GM12878 (cell line): ENCODE measurements at regions not wholly inside any gene's neighbourhood (a gene's known extent, or its start where the extent isn't known, plus 50 kb on each side); places are given as distances from the start of the nearest gene placed in this dataset.

ENCODE experiments used
- CBX5 ChIP-seq: sonication (generic); IDR thresholded peaks from 2 replicates; pipeline ENCODE4 v1.6.1; 2016; ENCODE audit warnings: low read depth, moderate library complexity, mild to moderate bottlenecking, inconsistent platforms
- CREM ChIP-seq: IDR thresholded peaks from 2 replicates; pipeline ENCODE4 v1.6.1; 2014; ENCODE audit warnings: antibody characterized with exemption, low read depth
- HSF1 ChIP-seq: fragments of 150-350 bp; IDR thresholded peaks from 2 replicates; pipeline ENCODE4 v1.6.1; 2014; ENCODE audit warnings: mild to moderate bottlenecking, low read depth, low read length
- MTA2 ChIP-seq: fragments of 450-650 bp; IDR thresholded peaks from 2 replicates; pipeline ENCODE4 v1.6.1; 2016; ENCODE audit warnings: low read depth, mild to moderate bottlenecking, moderate library complexity
- NFYA ChIP-seq: IDR thresholded peaks from 2 replicates; pipeline ENCODE4 v1.6.1; 2011; ENCODE audit warnings: low read depth, mild to moderate bottlenecking, low read length, improper control_type of control experiment, borderline replicate concordance
- NFYB ChIP-seq: IDR thresholded peaks from 2 replicates; pipeline ENCODE4 v1.6.1; 2011; ENCODE audit warnings: low read depth, mild to moderate bottlenecking, low read length, improper control_type of control experiment, moderate library complexity; ENCODE audit not compliant: insufficient read depth
- SIN3A ChIP-seq: IDR thresholded peaks from 2 replicates; pipeline ENCODE4 v1.6.1; 2012; ENCODE audit warnings: low read depth, low read length, improper control_type of control experiment
- SPI1 ChIP-seq: IDR thresholded peaks from 2 replicates; pipeline ENCODE4 v1.6.1; 2011; ENCODE audit warnings: low read depth, mild to moderate bottlenecking, low read length, moderate library complexity, borderline replicate concordance; ENCODE audit not compliant: insufficient read depth
- SUZ12 ChIP-seq: fragments of 200-600 bp; sonication (generic); IDR thresholded peaks from one replicate; pipeline ENCODE4 v1.6.1; 2018; ENCODE audit warnings: antibody characterized with exemption, mild to moderate bottlenecking; ENCODE audit not compliant: unreplicated experiment
- ZNF592 ChIP-seq: fragments of 450-650 bp; IDR thresholded peaks from 2 replicates; pipeline ENCODE4 v1.6.1; 2017; ENCODE audit warnings: mild to moderate bottlenecking, moderate library complexity

- no peak for TF ChIP-seq NFYB
- TF ChIP-seq SPI1: no peak
- TF ChIP-seq MTA2: peak; percentile 99
- no peak for TF ChIP-seq ZNF592
- TF ChIP-seq CREM: no peak
- TF ChIP-seq NFYA: no peak
- no peak for TF ChIP-seq HSF1
- TF ChIP-seq CBX5: no peak
- TF ChIP-seq SUZ12: no peak
- no peak for TF ChIP-seq SIN3A
Measured at GRCh38 chr5:87122151-87122977, 145.3 kb upstream of the RASA1 start (continued).
